ENCODE measurements at regions not wholly inside any gene's neighbourhood (a gene's known extent, or its start where the extent isn't known, plus 50 kb on each side); places are given as distances from the start of the nearest gene placed in this dataset.
"Not testable (repeated sequence)": the region's sequence is repeated elsewhere in the genome, so short reads cannot be mapped to it uniquely, and the experiment has no call there.

GRCh38 chr1:187959062-187959461 lies 1130.3 kb downstream of the PLA2G4A start:
- no peak overlapping the region for H3K4me3 Mint-ChIP-seq
- H3K4me1 Mint-ChIP-seq (ENCODE audit: low read depth), result no peaks in the 10 kb centered on the region
- H3K9me3 Mint-ChIP-seq, result peaks cover 18% of the 10 kb centered on the region
- no peak overlapping the region for H3K27ac Mint-ChIP-seq
- intact Hi-C loops (cut with micrococcal nuclease), result loop anchor here (10.0 kb wide), 1 partner anchor 56 kb away; no protein-coding TSS in a partner anchor
- no peaks in the 10 kb centered on the region for H3K27me3 Mint-ChIP-seq
- H3K36me3 Mint-ChIP-seq (ENCODE audit: low read depth), result no peaks in the 10 kb centered on the region

- no peaks in the 10 kb centered on the region for H3K27me3 Mint-ChIP-seq
- H3K4me3 Mint-ChIP-seq, result no peak overlapping the region
- H3K4me1 Mint-ChIP-seq (ENCODE audit: low read depth), result no peaks in the 10 kb centered on the region
- intact Hi-C loops (cut with micrococcal nuclease), result no loop called here
- H3K36me3 Mint-ChIP-seq (ENCODE audit: low read depth), result no peaks in the 10 kb centered on the region
- peaks cover 18% of the 10 kb centered on the region for H3K9me3 Mint-ChIP-seq
- no peak overlapping the region for H3K27ac Mint-ChIP-seq
Observed at GRCh38 chr1:187960125-187960638, 1131.4 kb downstream of the PLA2G4A start.

- no peaks in the 10 kb centered on the region for H3K27me3 Mint-ChIP-seq
- intact Hi-C loops (cut with micrococcal nuclease), result no loop called here
- H3K4me1 Mint-ChIP-seq (ENCODE audit: low read depth), result no peaks in the 10 kb centered on the region
- no peak overlapping the region for H3K4me3 Mint-ChIP-seq
- H3K27ac Mint-ChIP-seq, result no peak overlapping the region
- H3K9me3 Mint-ChIP-seq, result peaks cover 9% of the 10 kb centered on the region
- no peaks in the 10 kb centered on the region for H3K36me3 Mint-ChIP-seq (ENCODE audit: low read depth)
Observed at GRCh38 chr1:187961895-187962294, 1133.1 kb downstream of the PLA2G4A start.

- Mint-ChIP-seq H3K4me1 (ENCODE audit: low read depth) (no peaks in the 10 kb centered on the region), H3K27me3 (no peaks in the 10 kb centered on the region), H3K9me3 (peaks cover 17% of the 10 kb centered on the region), H3K27ac (no peak overlapping the region), H3K4me3 (no peak overlapping the region), H3K36me3 (ENCODE audit: low read depth) (no peaks in the 10 kb centered on the region)
- intact Hi-C loops (cut with micrococcal nuclease), result no loop called here
Observed at GRCh38 chr1:187971851-187972250, 1143.1 kb downstream of the PLA2G4A start.

- Mint-ChIP-seq H3K9me3 (peaks cover 21% of the 10 kb centered on the region), H3K4me3 (no peak overlapping the region), H3K36me3 (ENCODE audit: low read depth) (no peaks in the 10 kb centered on the region), H3K27ac (no peak overlapping the region), H3K4me1 (ENCODE audit: low read depth) (no peaks in the 10 kb centered on the region), H3K27me3 (no peaks in the 10 kb centered on the region)
- intact Hi-C loops (cut with micrococcal nuclease), result no loop called here
Observed at GRCh38 chr1:187977298-187977697, 1148.5 kb downstream of the PLA2G4A start.

- H3K27ac Mint-ChIP-seq, result no peak overlapping the region
- intact Hi-C loops (cut with micrococcal nuclease), result no loop called here
- no peaks in the 10 kb centered on the region for H3K27me3 Mint-ChIP-seq
- no peaks in the 10 kb centered on the region for H3K36me3 Mint-ChIP-seq (ENCODE audit: low read depth)
- H3K9me3 Mint-ChIP-seq, result peaks cover 17% of the 10 kb centered on the region
- H3K4me1 Mint-ChIP-seq (ENCODE audit: low read depth), result no peaks in the 10 kb centered on the region
- no peak overlapping the region for H3K4me3 Mint-ChIP-seq
Observed at GRCh38 chr1:187985145-187985896, 1156.6 kb downstream of the PLA2G4A start.

- H3K4me3 Mint-ChIP-seq, result no peak overlapping the region
- no peak overlapping the region for H3K27ac Mint-ChIP-seq
- no peaks in the 10 kb centered on the region for H3K27me3 Mint-ChIP-seq
- H3K4me1 Mint-ChIP-seq (ENCODE audit: low read depth), result no peaks in the 10 kb centered on the region
- H3K36me3 Mint-ChIP-seq (ENCODE audit: low read depth), result no peaks in the 10 kb centered on the region
- intact Hi-C loops (cut with micrococcal nuclease), result no loop called here
- peaks cover 11% of the 10 kb centered on the region for H3K9me3 Mint-ChIP-seq
Observed at GRCh38 chr1:187985897-187986654, 1157.3 kb downstream of the PLA2G4A start.

- H3K36me3 Mint-ChIP-seq (ENCODE audit: low read depth), result no peaks in the 10 kb centered on the region
Observed at GRCh38 chr1:187987236-187987776, 1158.6 kb downstream of the PLA2G4A start.

GRCh38 chr1:187991944-187992343 lies 1163.2 kb downstream of the PLA2G4A start:
- no peak overlapping the region for H3K4me3 Mint-ChIP-seq
- H3K9me3 Mint-ChIP-seq, result no peaks in the 10 kb centered on the region
- H3K36me3 Mint-ChIP-seq (ENCODE audit: low read depth), result no peaks in the 10 kb centered on the region
- intact Hi-C loops (cut with micrococcal nuclease), result no loop called here
- H3K27me3 Mint-ChIP-seq, result no peaks in the 10 kb centered on the region
- no peak overlapping the region for H3K27ac Mint-ChIP-seq
- H3K4me1 Mint-ChIP-seq (ENCODE audit: low read depth), result no peaks in the 10 kb centered on the region

More at GRCh38 chr1:187987236-187987776, 1158.6 kb downstream of the PLA2G4A start:
- Mint-ChIP-seq H3K9me3 (peaks cover 5% of the 10 kb centered on the region), H3K27ac (no peak overlapping the region), H3K27me3 (no peaks in the 10 kb centered on the region), H3K4me1 (ENCODE audit: low read depth) (no peaks in the 10 kb centered on the region), H3K4me3 (no peak overlapping the region)
- intact Hi-C loops (cut with micrococcal nuclease), result no loop called here

GRCh38 chr1:187996780-187997179 lies 1168.0 kb downstream of the PLA2G4A start:
- Mint-ChIP-seq H3K4me1 (ENCODE audit: low read depth) (no peaks in the 10 kb centered on the region), H3K27ac (no peak overlapping the region), H3K36me3 (ENCODE audit: low read depth) (no peaks in the 10 kb centered on the region), H3K27me3 (no peaks in the 10 kb centered on the region), H3K4me3 (no peak overlapping the region), H3K9me3 (no peaks in the 10 kb centered on the region)
- intact Hi-C loops (cut with micrococcal nuclease), result no loop called here

GRCh38 chr1:187999973-188000372 lies 1171.2 kb downstream of the PLA2G4A start:
- no peaks in the 10 kb centered on the region for H3K36me3 Mint-ChIP-seq (ENCODE audit: low read depth)
- peaks cover 11% of the 10 kb centered on the region for H3K9me3 Mint-ChIP-seq
- intact Hi-C loops (cut with micrococcal nuclease), result no loop called here
- no peak overlapping the region for H3K27ac Mint-ChIP-seq
- H3K27me3 Mint-ChIP-seq, result no peaks in the 10 kb centered on the region
- no peak overlapping the region for H3K4me3 Mint-ChIP-seq
- no peaks in the 10 kb centered on the region for H3K4me1 Mint-ChIP-seq (ENCODE audit: low read depth)

- H3K4me3 Mint-ChIP-seq; intact Hi-C loops (cut with micrococcal nuclease); H3K4me1 Mint-ChIP-seq (ENCODE audit: low read depth); H3K27ac Mint-ChIP-seq; H3K36me3 Mint-ChIP-seq (ENCODE audit: low read depth); H3K27me3 Mint-ChIP-seq: not testable (repeated sequence)
- H3K9me3 Mint-ChIP-seq, result peaks cover 11% of the 10 kb centered on the region
Observed at GRCh38 chr1:188003687-188004086, 1174.9 kb downstream of the PLA2G4A start.

- Mint-ChIP-seq H3K9me3 (peaks cover 11% of the 10 kb centered on the region), H3K27me3 (no peaks in the 10 kb centered on the region), H3K36me3 (ENCODE audit: low read depth) (no peaks in the 10 kb centered on the region), H3K27ac (no peak overlapping the region), H3K4me3 (no peak overlapping the region), H3K4me1 (ENCODE audit: low read depth) (no peaks in the 10 kb centered on the region)
- intact Hi-C loops (cut with micrococcal nuclease), result no loop called here
Observed at GRCh38 chr1:188004849-188005248, 1176.1 kb downstream of the PLA2G4A start.

- Mint-ChIP-seq H3K27ac (no peak overlapping the region), H3K27me3 (no peaks in the 10 kb centered on the region), H3K36me3 (ENCODE audit: low read depth) (no peaks in the 10 kb centered on the region), H3K4me3 (no peak overlapping the region), H3K9me3 (peaks cover 13% of the 10 kb centered on the region), H3K4me1 (ENCODE audit: low read depth) (no peaks in the 10 kb centered on the region)
- intact Hi-C loops (cut with micrococcal nuclease), result no loop called here
Observed at GRCh38 chr1:188006354-188006753, 1177.6 kb downstream of the PLA2G4A start.

Data from dendritic cell treated with granulocyte-macrophage colony-stimulating factor and Interleukin-4, amounts not matched to agents 40 ng/mL and 50 ng/mL, for 4 days (primary cell).